SH-SY5Y (cell line): ENCODE measurements at regions not wholly inside any gene's neighbourhood (a gene's known extent, or its start where the extent isn't known, plus 50 kb on each side); places are given as distances from the start of the nearest gene placed in this dataset.

Source experiments
- GATA2 ChIP-seq: IDR thresholded peaks from 2 replicates; pipeline ENCODE4 v1.6.1; 2011; ENCODE audit warnings: mild to moderate bottlenecking, low read depth, low read length
- GATA3 ChIP-seq: IDR thresholded peaks from 2 replicates; pipeline ENCODE4 v1.6.1; 2011; ENCODE audit warnings: low read depth, mild to moderate bottlenecking, low read length, moderate library complexity

DNA sequence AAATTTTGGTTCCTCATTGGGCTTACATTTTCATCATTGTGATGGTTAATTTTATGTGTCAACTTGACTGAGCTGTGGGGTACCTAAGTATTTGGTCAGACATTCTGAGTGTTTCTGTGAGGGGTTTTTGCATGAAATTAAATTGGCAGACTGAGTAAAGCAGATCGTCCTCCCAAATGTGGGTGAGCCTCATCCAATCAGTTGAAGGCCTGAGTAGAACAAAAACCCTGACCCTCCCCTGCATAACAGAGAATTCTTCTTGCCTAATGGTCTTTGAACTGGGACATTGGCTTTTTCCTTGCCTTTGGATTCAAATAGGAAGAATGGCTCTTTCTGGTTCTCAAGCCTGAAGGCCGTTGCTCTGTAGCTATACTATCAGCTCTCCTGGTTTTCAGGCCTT, 59.1 kb upstream of the JUN start:
- TF ChIP-seq GATA2 (no peak), GATA3 (no peak)
